HG03066 (cell line): ENCODE measurements at regions not wholly inside any gene's neighbourhood (a gene's known extent, or its start where the extent isn't known, plus 50 kb on each side); places are given as distances from the start of the nearest gene placed in this dataset.

ENCODE experiments used
- ATAC-seq: cut with Tn5 transposase; IDR thresholded peaks from one replicate; pipeline ENCODE4 v1.9.1; 2021; ENCODE audit warnings: low read depth; ENCODE audit not compliant: unreplicated experiment

GRCh38 chr12:88960213-88960878 is 380.1 kb upstream of the KITLG start:
- no peak for ATAC-seq

- ATAC-seq, result no peak
Observed at GRCh38 chr12:88958946-88959345, 378.7 kb upstream of the KITLG start.

DNA sequence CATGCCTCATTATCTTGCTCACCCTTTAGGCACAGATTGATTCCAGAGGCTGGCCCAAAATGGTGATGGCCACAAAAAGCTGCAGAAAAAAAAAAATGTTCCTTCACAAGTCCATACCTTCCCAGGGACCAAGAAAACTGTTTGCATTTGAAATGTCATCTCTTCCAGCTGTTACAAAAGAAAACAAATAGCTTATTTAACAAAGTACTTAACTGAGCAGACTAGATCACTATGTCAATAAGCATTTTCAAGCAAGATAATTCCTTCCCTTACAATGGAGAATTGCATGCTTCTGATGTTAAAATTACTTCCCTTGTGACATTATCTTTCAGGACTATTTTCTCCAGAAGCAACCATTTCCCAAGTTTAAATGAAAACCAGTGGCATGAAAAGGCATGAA is 377.9 kb upstream of the KITLG start:
- no peak for ATAC-seq

- no peak for ATAC-seq
Observed at GRCh38 chr12:88957358-88957757, 377.1 kb upstream of the KITLG start.

DNA sequence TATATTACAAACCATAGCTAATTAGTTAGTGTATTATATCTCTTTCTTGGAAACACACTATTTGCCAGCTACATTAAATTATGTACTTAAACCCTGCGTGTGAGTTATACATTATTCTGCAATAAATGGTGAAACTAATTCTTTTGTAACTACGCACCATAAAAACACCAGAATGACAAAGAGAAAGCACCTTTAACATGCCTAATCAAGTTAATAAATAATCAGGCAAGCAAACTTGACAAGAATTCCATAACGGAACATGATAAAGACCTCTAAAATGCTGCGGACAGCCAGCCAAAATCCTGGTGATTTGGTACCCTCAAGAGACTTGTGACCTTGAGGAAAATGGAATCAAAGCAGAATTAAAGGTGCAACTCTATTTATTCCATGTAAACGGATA is 375.3 kb upstream of the KITLG start:
- ATAC-seq, result no peak

DNA sequence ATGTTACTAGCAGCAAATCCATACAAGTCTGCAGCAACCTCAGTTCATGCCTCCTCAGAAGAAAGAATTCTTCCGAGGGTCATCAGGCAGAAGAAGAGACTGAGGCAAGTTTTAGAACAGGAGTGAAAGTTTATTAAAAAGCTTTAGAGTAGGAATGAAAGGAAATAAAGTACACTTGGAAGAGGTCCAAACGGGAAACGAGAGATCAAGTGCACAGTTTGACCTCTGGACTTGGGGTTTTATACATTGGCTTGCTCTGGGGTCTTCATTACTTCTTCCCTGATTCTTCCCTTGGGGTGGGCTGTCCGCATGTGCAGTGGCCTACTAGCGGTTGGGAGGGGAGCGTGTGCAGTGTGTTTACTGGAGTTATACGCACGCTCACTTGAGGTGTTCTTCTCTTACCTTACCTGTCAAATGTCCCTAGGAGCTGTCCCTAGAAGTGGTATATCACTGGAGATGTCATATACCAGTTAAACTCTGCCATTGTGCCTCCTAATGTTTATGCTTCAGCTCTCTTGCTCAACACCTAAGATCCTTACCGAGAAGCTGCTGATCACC is 372.8 kb upstream of the KITLG start:
- ATAC-seq, result no peak

- ATAC-seq, result no peak
Observed at GRCh38 chr12:88952562-88952942, 372.3 kb upstream of the KITLG start.

DNA sequence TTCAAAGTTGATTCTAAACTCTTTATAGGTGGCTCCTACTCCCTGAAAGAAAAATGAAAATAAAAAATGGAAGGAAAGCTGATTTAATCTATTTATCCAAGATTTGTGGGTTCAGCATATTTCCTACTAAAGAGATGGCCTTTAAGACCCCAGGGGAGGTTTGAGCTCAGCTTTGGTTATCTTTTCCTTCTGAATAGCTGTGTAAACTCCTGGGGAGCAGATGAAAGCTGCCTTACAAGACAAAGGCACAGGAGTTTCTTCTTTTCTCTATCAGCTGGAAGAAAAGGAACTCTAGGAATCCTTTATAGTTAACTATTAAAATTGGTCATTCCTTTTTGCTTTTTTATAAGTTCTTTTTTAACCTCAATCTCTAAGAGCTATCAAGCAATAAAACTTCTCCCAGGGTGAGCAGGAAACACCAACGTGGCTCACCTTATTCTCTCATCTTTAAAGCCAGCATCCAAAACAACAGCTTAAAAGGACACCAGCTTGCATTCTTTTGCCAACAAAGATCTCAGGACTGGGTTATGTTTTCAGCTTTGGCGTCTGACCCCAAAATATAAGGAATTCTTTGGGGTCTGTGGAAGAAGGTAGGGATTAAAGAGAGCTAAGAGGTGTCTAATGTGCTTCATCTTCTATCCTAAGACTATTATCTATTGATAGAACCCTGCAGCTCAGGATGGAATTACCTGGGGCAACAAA is 371.7 kb upstream of the KITLG start:
- ATAC-seq, result no peak

DNA sequence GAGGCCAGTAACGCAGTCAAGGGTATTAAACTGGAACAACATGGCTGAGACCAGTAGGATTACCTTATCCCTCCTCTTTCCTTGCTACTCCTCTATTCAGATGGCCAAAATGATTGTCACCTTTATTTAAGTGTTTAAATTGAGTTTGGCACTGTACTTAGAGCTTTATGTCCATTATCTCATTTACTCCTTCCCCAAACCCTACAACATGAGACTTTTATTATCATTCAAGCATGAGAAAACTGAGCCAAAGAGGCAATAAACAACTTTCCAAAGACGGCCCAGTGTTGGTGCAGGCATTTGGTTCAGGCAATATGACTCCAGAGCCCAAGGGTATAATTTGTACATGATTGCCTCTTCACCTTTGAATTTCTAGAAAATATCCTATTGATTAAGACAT is 370.9 kb upstream of the KITLG start:
- no peak for ATAC-seq

DNA sequence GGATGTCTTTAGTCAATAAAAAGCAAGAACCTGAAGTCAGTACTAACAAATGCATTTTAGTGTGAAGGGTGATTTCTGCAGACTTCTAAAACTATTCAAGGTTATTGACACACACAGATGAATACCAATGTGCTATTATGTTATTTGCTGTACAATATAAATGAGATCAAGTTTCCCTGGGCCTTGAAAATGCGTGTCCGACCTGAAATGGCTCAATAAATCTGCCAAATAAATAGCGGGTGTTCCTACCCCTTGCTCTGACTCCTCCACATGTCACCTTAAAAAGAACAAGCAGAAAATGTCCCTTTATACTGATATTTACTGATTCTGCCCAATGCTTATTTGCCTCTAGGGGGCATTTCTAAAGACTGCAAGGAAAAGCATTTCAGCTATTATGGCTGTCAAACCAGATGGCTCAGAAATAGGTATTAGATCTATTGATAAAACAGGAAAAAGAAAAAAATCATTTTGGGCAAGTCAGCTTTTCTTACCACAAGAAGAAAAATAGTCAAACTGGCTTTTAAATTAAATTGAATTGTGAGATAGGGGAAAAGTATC is 367.3 kb upstream of the KITLG start:
- no peak for ATAC-seq

- no peak for ATAC-seq
Observed at GRCh38 chr12:88946372-88946997, 366.2 kb upstream of the KITLG start.

- no peak for ATAC-seq
Observed at GRCh38 chr12:88945051-88945732, 364.9 kb upstream of the KITLG start.

- ATAC-seq, result no peak
Observed at GRCh38 chr12:88944397-88944796, 364.1 kb upstream of the KITLG start.

- ATAC-seq, result no peak
Observed at GRCh38 chr12:88940854-88941253, 360.6 kb upstream of the KITLG start.

GRCh38 chr12:88935856-88936255 is 355.6 kb upstream of the KITLG start:
- no peak for ATAC-seq

DNA sequence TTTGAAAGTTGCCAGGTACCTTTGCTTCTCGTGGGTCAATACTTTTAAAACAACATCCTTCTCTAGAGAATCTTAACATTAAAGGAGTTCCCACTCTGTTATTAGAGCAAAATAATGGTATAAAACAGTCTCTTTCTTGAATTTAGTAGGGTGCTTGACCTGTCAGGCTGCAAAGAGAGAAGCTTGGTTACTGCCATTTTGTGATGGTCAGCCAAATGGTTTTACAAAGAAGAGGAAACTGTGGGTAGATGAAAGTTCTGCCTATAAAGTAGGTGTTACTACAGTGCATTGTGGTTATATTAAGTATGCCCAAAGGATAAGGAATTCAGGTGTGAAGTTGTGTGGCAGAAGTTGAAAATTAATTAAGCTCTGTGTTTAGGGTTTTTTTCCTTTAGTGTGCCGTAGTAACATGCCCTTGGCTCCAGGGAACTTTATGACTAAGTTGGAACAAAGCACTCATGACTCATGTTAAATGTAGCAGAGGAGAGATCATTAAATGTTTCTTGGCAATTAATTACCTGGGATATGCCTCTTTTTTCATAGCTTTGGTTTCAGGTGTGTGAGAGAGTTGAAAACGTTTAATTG is 354.0 kb upstream of the KITLG start:
- ATAC-seq, result no peak

DNA sequence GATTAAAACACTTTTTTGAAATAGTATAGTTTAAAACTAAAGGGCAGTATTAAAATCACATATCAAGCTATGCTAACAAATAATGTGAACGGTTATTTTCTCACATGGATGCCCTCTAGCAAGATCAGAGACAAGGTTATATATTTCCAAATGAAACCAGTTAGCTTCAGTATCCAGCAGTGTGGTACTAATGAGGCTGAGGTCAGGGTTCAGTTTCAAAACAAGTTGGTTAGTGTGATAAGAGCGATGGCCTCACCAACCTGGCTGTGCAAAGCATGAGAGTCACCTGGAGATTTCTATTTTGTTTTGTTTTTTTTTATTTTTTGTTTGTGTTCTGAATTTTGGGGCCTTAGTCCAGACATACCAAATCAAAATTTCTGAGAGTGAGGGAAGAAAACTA is 352.2 kb upstream of the KITLG start:
- no peak for ATAC-seq

DNA sequence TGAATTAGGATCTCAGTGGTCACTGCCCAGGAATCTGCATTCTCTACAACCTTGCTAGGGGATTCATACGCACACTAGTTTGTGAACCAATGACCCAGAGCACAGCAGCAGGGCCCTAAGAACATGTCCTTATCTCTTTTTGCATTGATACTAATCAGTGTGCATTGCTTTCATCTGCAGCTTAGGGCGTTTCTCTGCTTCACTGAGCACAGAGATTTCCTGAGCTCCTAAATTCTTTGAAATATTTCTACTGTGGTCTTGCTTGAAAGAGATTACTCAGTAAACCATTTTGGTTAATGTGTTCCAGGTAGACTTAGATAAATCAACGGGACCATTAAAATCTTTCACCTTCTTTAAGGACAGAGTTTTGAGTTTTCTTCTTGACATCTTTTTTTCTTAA is 351.3 kb upstream of the KITLG start:
- no peak for ATAC-seq

DNA sequence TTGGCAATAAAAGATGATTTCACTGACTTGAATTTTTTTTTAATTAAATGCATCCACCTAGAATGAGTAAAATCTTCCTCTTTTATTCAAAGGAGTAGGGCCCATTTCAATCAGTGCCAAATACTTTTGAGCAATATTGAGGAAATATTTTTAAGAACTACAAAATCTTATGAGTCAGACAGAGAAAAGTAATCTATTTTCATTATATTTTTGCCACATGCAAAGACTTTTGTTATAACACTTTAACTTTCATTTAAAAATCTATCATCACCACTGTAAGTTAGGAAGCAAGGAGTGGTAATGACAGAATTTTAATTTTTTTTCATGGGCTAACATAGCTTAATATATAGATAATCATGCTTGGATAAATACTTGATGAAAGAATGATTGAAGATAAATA is 345.2 kb upstream of the KITLG start:
- ATAC-seq, result no peak

GRCh38 chr12:88924162-88924561 is 343.9 kb upstream of the KITLG start:
- no peak for ATAC-seq

GRCh38 chr12:88923631-88924030 is 343.4 kb upstream of the KITLG start:
- no peak for ATAC-seq
